ACHN (cell line): ENCODE measurements at regions not wholly inside any gene's neighbourhood (a gene's known extent, or its start where the extent isn't known, plus 50 kb on each side); places are given as distances from the start of the nearest gene placed in this dataset.

ENCODE experiments used
- DNase-seq: peaks from one replicate; pipeline ENCODE4 v3.0.0-alpha.2; 2015
- in situ Hi-C: cut with HindIII; loops from 2 replicates; pipeline ENCODE4 v1.10.0; 2017; ENCODE audit warnings: low sequenced_read_pairs, low pct_ligation_motif_present, low pct_unique_long_range_greater_than_20kb

GRCh38 chr3:34956511-34956910 lies 682.8 kb upstream of the ARPP21 start:
- in situ Hi-C loops = no loop called here
- DNase-seq = no peak

- DNase-seq = no peak
- in situ Hi-C loops = no loop called here
Observed at GRCh38 chr3:34957677-34958076, 681.6 kb upstream of the ARPP21 start.

- in situ Hi-C loops = no loop called here
- peak; percentile 4 for DNase-seq
Observed at GRCh38 chr3:34969513-34969912, 669.8 kb upstream of the ARPP21 start.

- in situ Hi-C loops = no loop called here
- no peak for DNase-seq
Observed at GRCh38 chr3:34972481-34972880, 666.8 kb upstream of the ARPP21 start.

- in situ Hi-C loops = no loop called here
Observed at GRCh38 chr3:34973586-34973985, 665.7 kb upstream of the ARPP21 start.

GRCh38 chr3:34983631-34984030 lies 655.7 kb upstream of the ARPP21 start:
- in situ Hi-C loops = no loop called here
- DNase-seq = no peak

More at GRCh38 chr3:34973586-34973985, 665.7 kb upstream of the ARPP21 start:
- no peak for DNase-seq

- DNase-seq = no peak
- in situ Hi-C loops = no loop called here
Observed at GRCh38 chr3:34988296-34988695, 651.0 kb upstream of the ARPP21 start.

- no peak for DNase-seq
- in situ Hi-C loops = no loop called here
Observed at GRCh38 chr3:34995796-34996430, 643.4 kb upstream of the ARPP21 start.

GRCh38 chr3:34998902-34999301 lies 640.4 kb upstream of the ARPP21 start:
- no peak for DNase-seq
- in situ Hi-C loops = no loop called here

GRCh38 chr3:35012214-35012613 lies 627.1 kb upstream of the ARPP21 start:
- DNase-seq = no peak
- in situ Hi-C loops = no loop called here

- no peak for DNase-seq
- in situ Hi-C loops = no loop called here
Observed at GRCh38 chr3:35028157-35028556, 611.2 kb upstream of the ARPP21 start.

- DNase-seq = no peak
- in situ Hi-C loops = no loop called here
Observed at GRCh38 chr3:35042210-35042991, 596.9 kb upstream of the ARPP21 start.

- no peak for DNase-seq
- in situ Hi-C loops = no loop called here
Observed at GRCh38 chr3:35043040-35043439, 596.3 kb upstream of the ARPP21 start.

- no peak for DNase-seq
- in situ Hi-C loops = no loop called here
Observed at GRCh38 chr3:35044190-35044589, 595.1 kb upstream of the ARPP21 start.

- in situ Hi-C loops = no loop called here
- no peak for DNase-seq
Observed at GRCh38 chr3:35045118-35045517, 594.2 kb upstream of the ARPP21 start.

GRCh38 chr3:35064761-35065160 lies 574.6 kb upstream of the ARPP21 start:
- DNase-seq = no peak

GRCh38 chr3:35065891-35066290 lies 573.4 kb upstream of the ARPP21 start:
- DNase-seq = no peak
- in situ Hi-C loops = no loop called here

More at GRCh38 chr3:35064761-35065160, 574.6 kb upstream of the ARPP21 start:
- in situ Hi-C loops = no loop called here

GRCh38 chr3:35067750-35068149 lies 571.6 kb upstream of the ARPP21 start:
- in situ Hi-C loops = no loop called here
- DNase-seq = no peak

- no peak for DNase-seq
- in situ Hi-C loops = no loop called here
Observed at GRCh38 chr3:35070088-35070487, 569.2 kb upstream of the ARPP21 start.

GRCh38 chr3:35071772-35072171 lies 567.6 kb upstream of the ARPP21 start:
- in situ Hi-C loops = no loop called here
- DNase-seq = no peak
